ENCODE measurements at regions not wholly inside any gene's neighbourhood (a gene's known extent, or its start where the extent isn't known, plus 50 kb on each side); places are given as distances from the start of the nearest gene placed in this dataset.

DNA sequence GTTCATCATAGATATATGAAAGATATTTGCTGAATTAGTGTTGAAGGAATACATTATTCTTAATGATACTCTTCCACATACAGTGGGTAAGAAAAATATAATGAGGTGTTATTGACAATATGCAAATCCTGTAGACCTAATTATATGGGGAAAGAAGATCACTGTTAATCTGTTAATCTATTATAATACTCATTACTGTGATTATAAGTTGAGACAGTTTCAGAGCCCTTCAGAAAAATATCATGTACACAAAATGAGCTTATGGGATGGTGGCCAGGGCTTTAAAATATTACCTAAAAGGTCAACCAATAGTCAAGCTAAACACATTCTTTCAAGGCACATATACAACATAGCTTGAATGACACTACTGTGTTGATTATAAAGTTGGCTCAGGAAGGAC is 163.5 kb downstream of the NOL4 start:
- no peaks in the 10 kb centered on the region for H3K4me1 ChIP-seq (ENCODE audit: insufficient read depth, low read length)
- no peak overlapping the region for H3K9ac ChIP-seq (ENCODE audit: low read depth, low read length)
- no peak overlapping the region for H3K4me3 ChIP-seq (ENCODE audit: low read length)
- no peaks in the 10 kb centered on the region for H3K27me3 ChIP-seq (ENCODE audit: insufficient read depth, low read length)
- H3K36me3 ChIP-seq (ENCODE audit: insufficient read depth, low read depth, low read length), result no peaks in the 10 kb centered on the region
- H3K27ac ChIP-seq (ENCODE audit: low read length), result no peak overlapping the region
- peaks cover under 1% of the 10 kb centered on the region; the same call in 1 of the 2 replicates for H3K9me3 ChIP-seq (ENCODE audit: insufficient read depth, low read depth, low read length)

DNA sequence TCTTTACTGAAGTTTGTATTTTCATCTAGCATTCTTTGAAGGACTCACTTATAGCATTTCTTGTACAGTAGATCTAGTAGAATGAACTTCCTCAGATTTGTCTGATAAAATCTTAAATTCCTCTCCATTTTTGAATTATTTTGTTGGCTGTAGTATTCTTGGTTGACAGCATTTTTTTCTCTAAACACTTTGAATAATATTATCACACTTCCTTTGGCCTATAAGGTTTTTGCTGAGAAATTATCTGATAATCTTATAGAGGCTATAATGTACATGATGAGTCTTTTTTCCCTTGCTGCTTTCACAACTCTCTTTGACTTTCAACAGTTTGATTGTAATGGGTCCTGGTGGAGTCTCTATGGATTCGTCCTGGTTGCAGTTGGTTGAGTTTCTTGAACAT is 169.5 kb downstream of the NOL4 start:
- Histone ChIP-seq H3K27me3 (ENCODE audit: insufficient read depth, low read length) (no peaks in the 10 kb centered on the region), H3K27ac (ENCODE audit: low read length) (no peak overlapping the region)

DNA sequence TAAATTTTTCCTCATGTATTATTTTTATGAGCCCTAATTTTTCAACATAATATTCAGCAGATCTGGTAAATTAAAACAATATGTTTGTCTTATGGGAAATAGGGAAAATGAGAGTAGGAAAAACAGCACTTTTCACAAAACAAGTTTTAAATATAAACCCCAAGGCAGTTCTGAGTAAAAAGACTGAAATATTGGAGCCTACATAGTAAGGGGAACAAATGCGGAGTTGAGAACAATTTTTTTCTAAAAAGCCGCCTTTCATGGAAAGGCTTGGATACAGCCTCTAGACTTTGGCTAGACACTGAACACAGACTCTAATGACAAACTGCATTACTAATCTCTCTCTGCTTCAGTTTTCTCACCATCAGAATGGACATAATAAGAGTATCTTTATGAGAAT is 174.1 kb downstream of the NOL4 start:
- H3K27ac ChIP-seq (ENCODE audit: low read length), result no peak overlapping the region
- H3K9ac ChIP-seq (ENCODE audit: low read depth, low read length), result no peak overlapping the region
- no peak overlapping the region for H3K4me3 ChIP-seq (ENCODE audit: low read length)
- no peaks in the 10 kb centered on the region for H3K36me3 ChIP-seq (ENCODE audit: insufficient read depth, low read depth, low read length)
- peaks cover 9% of the 10 kb centered on the region; the same call in 1 of the 2 replicates for H3K4me1 ChIP-seq (ENCODE audit: insufficient read depth, low read length)
- no peaks in the 10 kb centered on the region for H3K27me3 ChIP-seq (ENCODE audit: insufficient read depth, low read length)
- H3K9me3 ChIP-seq (ENCODE audit: insufficient read depth, low read depth, low read length), result no peaks in the 10 kb centered on the region

More for the DNA sequence above, 169.5 kb downstream of the NOL4 start:
- Histone ChIP-seq H3K9me3 (ENCODE audit: insufficient read depth, low read depth, low read length) (peaks cover 4% of the 10 kb centered on the region; the same call in 1 of the 2 replicates), H3K36me3 (ENCODE audit: insufficient read depth, low read depth, low read length) (no peaks in the 10 kb centered on the region), H3K9ac (ENCODE audit: low read depth, low read length) (no peak overlapping the region), H3K4me3 (ENCODE audit: low read length) (no peak overlapping the region), H3K4me1 (ENCODE audit: insufficient read depth, low read length) (no peaks in the 10 kb centered on the region)

DNA sequence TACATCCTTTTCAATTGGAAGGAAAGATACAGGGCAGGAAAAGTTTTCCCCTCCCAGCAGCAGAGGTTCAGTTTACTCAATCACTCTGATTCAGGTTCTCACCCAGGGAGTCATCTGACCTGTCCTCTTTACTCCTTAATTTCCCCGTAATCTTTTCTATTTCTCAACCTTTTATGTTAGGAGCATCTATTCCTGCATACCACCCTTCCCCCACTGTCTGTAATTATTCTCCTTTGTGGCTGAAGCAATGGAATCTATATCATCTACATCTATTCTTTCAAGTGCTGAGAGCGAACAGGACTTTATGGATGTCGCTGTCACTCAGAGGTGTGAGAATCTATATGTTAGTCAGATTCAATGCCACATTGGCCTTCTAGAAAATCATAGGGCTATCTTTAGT is 175.2 kb downstream of the NOL4 start:
- H3K4me3 ChIP-seq (ENCODE audit: low read length), result no peak overlapping the region

DNA sequence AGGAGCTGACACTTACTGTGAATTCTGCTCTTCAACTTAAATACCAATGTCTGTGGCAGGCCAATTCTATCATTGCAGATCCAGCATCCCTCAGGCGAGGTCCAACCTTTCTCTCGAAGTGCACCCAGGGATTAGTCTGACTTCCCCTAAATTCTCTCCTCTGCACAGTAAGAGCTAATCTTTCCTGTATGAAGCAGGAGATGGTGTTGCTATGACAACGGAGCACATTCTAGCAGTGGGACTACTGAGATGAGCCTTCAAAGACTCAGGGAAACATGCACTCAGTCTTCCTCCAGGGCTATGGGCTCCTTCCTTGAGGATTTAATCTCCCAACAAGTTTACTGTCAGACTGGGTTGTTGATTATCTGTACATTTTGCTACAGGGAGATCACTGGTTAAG is 176.3 kb downstream of the NOL4 start:
- Histone ChIP-seq H3K27me3 (ENCODE audit: insufficient read depth, low read length) (no peaks in the 10 kb centered on the region), H3K4me1 (ENCODE audit: insufficient read depth, low read length) (peaks cover 9% of the 10 kb centered on the region; the same call in 1 of the 2 replicates), H3K9ac (ENCODE audit: low read depth, low read length) (no peak overlapping the region), H3K4me3 (ENCODE audit: low read length) (no peak overlapping the region), H3K9me3 (ENCODE audit: insufficient read depth, low read depth, low read length) (no peaks in the 10 kb centered on the region), H3K36me3 (ENCODE audit: insufficient read depth, low read depth, low read length) (no peaks in the 10 kb centered on the region), H3K27ac (ENCODE audit: low read length) (no peak overlapping the region)

More for the DNA sequence above, 175.2 kb downstream of the NOL4 start:
- Histone ChIP-seq H3K9ac (ENCODE audit: low read depth, low read length) (no peak overlapping the region), H3K9me3 (ENCODE audit: insufficient read depth, low read depth, low read length) (no peaks in the 10 kb centered on the region), H3K36me3 (ENCODE audit: insufficient read depth, low read depth, low read length) (no peaks in the 10 kb centered on the region), H3K27me3 (ENCODE audit: insufficient read depth, low read length) (no peaks in the 10 kb centered on the region), H3K27ac (ENCODE audit: low read length) (no peak overlapping the region), H3K4me1 (ENCODE audit: insufficient read depth, low read length) (peaks cover 9% of the 10 kb centered on the region; the same call in 1 of the 2 replicates)

DNA sequence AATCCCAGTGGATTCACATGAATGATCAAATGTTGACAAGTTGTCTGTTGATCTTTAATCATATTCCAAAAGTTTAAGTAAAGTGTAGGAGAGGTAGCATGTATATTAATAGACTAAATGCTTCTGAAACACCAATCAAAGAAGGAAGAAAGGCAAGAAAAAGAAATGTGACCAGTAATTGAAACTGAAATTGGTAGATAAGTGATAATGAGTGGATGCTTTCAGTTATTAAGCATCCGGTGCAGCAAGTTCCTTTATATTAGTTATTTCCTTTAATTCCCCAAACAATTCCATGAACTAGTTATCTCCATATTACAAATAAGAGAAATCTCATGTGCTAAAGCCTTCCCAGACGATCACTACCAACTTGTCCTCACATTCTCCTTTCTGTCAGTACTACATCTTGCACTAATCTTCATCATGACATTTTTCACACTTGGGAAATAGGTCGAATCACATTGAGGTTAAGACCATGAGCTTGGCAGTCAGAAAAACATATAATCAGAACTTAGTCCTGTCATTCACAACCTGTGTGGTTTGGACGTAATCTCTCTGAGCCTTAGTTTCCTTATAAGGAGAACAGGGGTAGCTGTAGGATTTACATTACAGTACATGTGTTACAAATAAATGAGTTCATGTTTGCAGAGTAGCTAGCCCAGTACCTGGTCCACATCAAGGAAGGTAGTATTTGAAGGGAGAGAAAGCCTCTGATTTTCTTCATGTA is 182.1 kb downstream of the NOL4 start:
- no peak overlapping the region for H3K4me3 ChIP-seq (ENCODE audit: low read length)

DNA sequence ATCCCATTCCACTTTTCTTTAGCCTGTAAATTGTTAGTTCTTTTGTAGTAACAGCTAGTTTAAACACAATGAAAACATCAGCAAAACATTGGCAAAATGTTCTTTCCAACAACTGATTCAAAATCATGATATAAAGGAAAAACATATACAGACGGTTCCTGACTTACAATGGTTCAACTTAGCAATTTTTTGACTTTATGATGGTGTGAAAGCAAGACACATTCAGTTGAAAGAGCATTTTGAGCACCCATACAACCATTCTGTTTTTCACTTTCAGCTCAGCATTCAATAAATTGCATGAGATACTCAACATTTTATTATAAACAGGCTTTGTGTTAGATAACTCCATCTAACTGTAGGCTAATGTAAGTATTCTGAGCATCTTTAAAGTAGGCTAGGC is 185.1 kb downstream of the NOL4 start:
- no peak overlapping the region for H3K9ac ChIP-seq (ENCODE audit: low read depth, low read length)
- no peak overlapping the region for H3K27ac ChIP-seq (ENCODE audit: low read length)
- H3K27me3 ChIP-seq (ENCODE audit: insufficient read depth, low read length), result no peaks in the 10 kb centered on the region
- no peak overlapping the region for H3K4me3 ChIP-seq (ENCODE audit: low read length)
- H3K9me3 ChIP-seq (ENCODE audit: insufficient read depth, low read depth, low read length), result no peaks in the 10 kb centered on the region
- H3K36me3 ChIP-seq (ENCODE audit: insufficient read depth, low read depth, low read length), result no peaks in the 10 kb centered on the region
- H3K4me1 ChIP-seq (ENCODE audit: insufficient read depth, low read length), result peaks cover 3% of the 10 kb centered on the region; the same call in 1 of the 2 replicates

More for the DNA sequence above, 182.1 kb downstream of the NOL4 start:
- H3K36me3 ChIP-seq (ENCODE audit: insufficient read depth, low read depth, low read length), result no peaks in the 10 kb centered on the region
- H3K27me3 ChIP-seq (ENCODE audit: insufficient read depth, low read length), result no peaks in the 10 kb centered on the region
- H3K27ac ChIP-seq (ENCODE audit: low read length), result no peak overlapping the region
- no peak overlapping the region for H3K9ac ChIP-seq (ENCODE audit: low read depth, low read length)
- H3K9me3 ChIP-seq (ENCODE audit: insufficient read depth, low read depth, low read length), result no peaks in the 10 kb centered on the region
- H3K4me1 ChIP-seq (ENCODE audit: insufficient read depth, low read length), result peaks cover 3% of the 10 kb centered on the region; the same call in 1 of the 2 replicates

DNA sequence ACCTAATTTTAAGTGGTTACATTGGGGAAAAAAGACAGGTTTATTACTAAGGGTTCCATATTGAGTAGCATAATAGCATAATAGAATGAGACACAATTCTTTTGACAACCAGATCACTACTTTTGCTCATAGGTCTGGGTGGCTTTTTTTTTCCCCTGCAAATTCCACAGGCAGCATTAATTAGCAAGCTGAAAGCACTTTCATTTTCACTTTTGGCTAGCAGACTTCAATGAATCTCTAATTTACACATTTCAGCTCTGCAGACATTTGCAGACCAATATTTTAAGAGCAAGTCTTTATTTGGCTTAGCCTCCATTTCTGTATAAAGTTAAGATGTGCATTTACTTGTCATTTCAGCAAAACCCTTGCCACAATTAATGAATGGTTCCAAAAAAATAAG is 185.5 kb downstream of the NOL4 start:
- H3K4me1 ChIP-seq (ENCODE audit: insufficient read depth, low read length), result peaks cover 3% of the 10 kb centered on the region; the same call in 1 of the 2 replicates
- H3K9ac ChIP-seq (ENCODE audit: low read depth, low read length), result no peak overlapping the region
- no peaks in the 10 kb centered on the region for H3K36me3 ChIP-seq (ENCODE audit: insufficient read depth, low read depth, low read length)
- H3K4me3 ChIP-seq (ENCODE audit: low read length), result no peak overlapping the region
- no peaks in the 10 kb centered on the region for H3K9me3 ChIP-seq (ENCODE audit: insufficient read depth, low read depth, low read length)
- H3K27ac ChIP-seq (ENCODE audit: low read length), result no peak overlapping the region
- H3K27me3 ChIP-seq (ENCODE audit: insufficient read depth, low read length), result no peaks in the 10 kb centered on the region

DNA sequence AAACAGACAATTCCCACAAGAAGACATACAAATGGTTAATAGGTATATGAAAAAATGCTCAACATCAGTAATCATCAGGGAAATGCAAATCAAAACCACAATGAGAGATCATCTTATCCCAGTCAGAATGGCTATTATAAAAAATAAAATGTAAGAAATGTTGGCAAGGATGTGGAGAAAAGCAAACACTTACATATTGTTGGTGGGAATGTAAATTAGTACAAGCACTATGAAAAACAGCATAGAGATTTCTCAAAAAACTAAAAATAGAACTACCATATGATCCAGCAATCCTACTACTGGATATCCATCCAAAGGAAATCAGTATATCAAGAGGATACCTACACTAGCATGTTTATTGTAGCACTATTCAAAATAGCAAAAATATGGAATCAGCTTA is 186.6 kb downstream of the NOL4 start:
- Histone ChIP-seq H3K27me3 (ENCODE audit: insufficient read depth, low read length) (no peaks in the 10 kb centered on the region), H3K4me1 (ENCODE audit: insufficient read depth, low read length) (peaks cover 3% of the 10 kb centered on the region; the same call in 1 of the 2 replicates), H3K9ac (ENCODE audit: low read depth, low read length) (no peak overlapping the region), H3K27ac (ENCODE audit: low read length) (no peak overlapping the region), H3K36me3 (ENCODE audit: insufficient read depth, low read depth, low read length) (no peaks in the 10 kb centered on the region), H3K9me3 (ENCODE audit: insufficient read depth, low read depth, low read length) (no peaks in the 10 kb centered on the region), H3K4me3 (ENCODE audit: low read length) (no peak overlapping the region)

GRCh38 chr18:34033968-34034367 is 190.7 kb downstream of the NOL4 start:
- Histone ChIP-seq H3K9ac (ENCODE audit: low read depth, low read length) (no peak overlapping the region), H3K4me1 (ENCODE audit: insufficient read depth, low read length) (no peaks in the 10 kb centered on the region), H3K36me3 (ENCODE audit: insufficient read depth, low read depth, low read length) (no peaks in the 10 kb centered on the region), H3K4me3 (ENCODE audit: low read length) (no peak overlapping the region), H3K9me3 (ENCODE audit: insufficient read depth, low read depth, low read length) (no peaks in the 10 kb centered on the region), H3K27ac (ENCODE audit: low read length) (no peak overlapping the region), H3K27me3 (ENCODE audit: insufficient read depth, low read length) (no peaks in the 10 kb centered on the region)

- H3K27me3 ChIP-seq (ENCODE audit: insufficient read depth, low read length), result no peaks in the 10 kb centered on the region
- H3K9me3 ChIP-seq (ENCODE audit: insufficient read depth, low read depth, low read length), result no peaks in the 10 kb centered on the region
- no peaks in the 10 kb centered on the region for H3K36me3 ChIP-seq (ENCODE audit: insufficient read depth, low read depth, low read length)
- H3K9ac ChIP-seq (ENCODE audit: low read depth, low read length), result no peak overlapping the region
- H3K27ac ChIP-seq (ENCODE audit: low read length), result no peak overlapping the region
- H3K4me3 ChIP-seq (ENCODE audit: low read length), result no peak overlapping the region
- H3K4me1 ChIP-seq (ENCODE audit: insufficient read depth, low read length), result no peaks in the 10 kb centered on the region
Measured at GRCh38 chr18:34031810-34032209, 192.9 kb downstream of the NOL4 start.

- Histone ChIP-seq H3K9me3 (ENCODE audit: insufficient read depth, low read depth, low read length) (no peaks in the 10 kb centered on the region), H3K9ac (ENCODE audit: low read depth, low read length) (no peak overlapping the region)
Measured at GRCh38 chr18:34028324-34028723, 196.4 kb downstream of the NOL4 start.

More at GRCh38 chr18:34028324-34028723, 196.4 kb downstream of the NOL4 start:
- Histone ChIP-seq H3K36me3 (ENCODE audit: insufficient read depth, low read depth, low read length) (no peaks in the 10 kb centered on the region), H3K4me3 (ENCODE audit: low read length) (no peak overlapping the region), H3K27ac (ENCODE audit: low read length) (no peak overlapping the region), H3K27me3 (ENCODE audit: insufficient read depth, low read length) (no peaks in the 10 kb centered on the region), H3K4me1 (ENCODE audit: insufficient read depth, low read length) (peaks cover 5% of the 10 kb centered on the region; the same call in 1 of the 2 replicates)

Measured in iPS-20b (cell line).